H1 (cell line): ENCODE measurements at regions not wholly inside any gene's neighbourhood (a gene's known extent, or its start where the extent isn't known, plus 50 kb on each side); places are given as distances from the start of the nearest gene placed in this dataset.

ENCODE experiments used
- CEBPB ChIP-seq: IDR thresholded peaks from 2 replicates; pipeline ENCODE4 v1.6.1; 2012; ENCODE audit warnings: low read depth, low read length
- CHD2 ChIP-seq: IDR thresholded peaks from 2 replicates; pipeline ENCODE4 v1.6.1; 2012; ENCODE audit warnings: low read length, improper control_type of control experiment
- CREB1 ChIP-seq: IDR thresholded peaks from 2 replicates; pipeline ENCODE4 v1.6.1; 2012; ENCODE audit warnings: inconsistent platforms
- EP300 ChIP-seq, 2 experiments: IDR thresholded peaks; 1 replicate in 1 of 2; 2 replicates in 1 of 2; pipeline ENCODE4 v1.6.1; 2011 to 2012; ENCODE audit warnings: low read depth in 2 of 2, low read length in 2 of 2, mild to moderate bottlenecking in 2 of 2, borderline replicate concordance in 1 of 2, inconsistent platforms in 1 of 2, moderate library complexity in 1 of 2
- GABPA ChIP-seq: IDR thresholded peaks from 2 replicates; pipeline ENCODE4 v1.6.1; 2011; ENCODE audit warnings: mild to moderate bottlenecking, low read length, moderate library complexity, borderline replicate concordance; ENCODE audit not compliant: insufficient read depth
- JUN ChIP-seq: IDR thresholded peaks from 2 replicates; pipeline ENCODE4 v1.6.1; 2011; ENCODE audit warnings: low read depth, mild to moderate bottlenecking, improper control_type of control experiment, low read length
- POLR2A ChIP-seq, 2 experiments: IDR thresholded peaks; 1 replicate in 1 of 2; 2 replicates in 1 of 2; pipeline ENCODE4 v1.6.1; 2011; ENCODE audit warnings: low read depth in 2 of 2, low read length in 2 of 2, mild to moderate bottlenecking in 2 of 2; ENCODE audit errors: control extremely low read depth in 1 of 2
- POLR2AphosphoS5 ChIP-seq: IDR thresholded peaks from 2 replicates; pipeline ENCODE4 v1.6.1; 2011; ENCODE audit warnings: low read depth, low read length
- SIX5 ChIP-seq: IDR thresholded peaks from 2 replicates; pipeline ENCODE4 v1.6.1; 2011; ENCODE audit warnings: mild to moderate bottlenecking, low read depth, low read length
- SRF ChIP-seq: IDR thresholded peaks from 2 replicates; pipeline ENCODE4 v1.6.1; 2011; ENCODE audit warnings: mild to moderate bottlenecking, low read depth, low read length, moderate library complexity
- TAF1 ChIP-seq: IDR thresholded peaks from 2 replicates; pipeline ENCODE4 v1.6.1; 2011; ENCODE audit warnings: mild to moderate bottlenecking, low read depth, low read length
- TF ChIP-seq, protein P1 (sequence below), 3 experiments: IDR thresholded peaks; 1 replicate in 2 of 3; 2 replicates in 1 of 3; pipeline versions ENCODE4 v1.5.1 to v1.6.1; 2011; ENCODE audit warnings: low read length in 3 of 3, mild to moderate bottlenecking in 3 of 3, inconsistent platforms in 2 of 3, low read depth in 1 of 3, moderate library complexity in 1 of 3; ENCODE audit not compliant: insufficient read depth in 1 of 3; ENCODE audit errors: control extremely low read depth in 1 of 3
- TF ChIP-seq, protein P2 (sequence below): IDR thresholded peaks from 2 replicates; pipeline ENCODE4 v1.6.1; 2012; ENCODE audit warnings: inconsistent platforms
- TF ChIP-seq, protein P3 (sequence below): IDR thresholded peaks from 2 replicates; pipeline ENCODE4 v1.6.1; 2011; ENCODE audit warnings: low read length, improper control_type of control experiment

DNA sequence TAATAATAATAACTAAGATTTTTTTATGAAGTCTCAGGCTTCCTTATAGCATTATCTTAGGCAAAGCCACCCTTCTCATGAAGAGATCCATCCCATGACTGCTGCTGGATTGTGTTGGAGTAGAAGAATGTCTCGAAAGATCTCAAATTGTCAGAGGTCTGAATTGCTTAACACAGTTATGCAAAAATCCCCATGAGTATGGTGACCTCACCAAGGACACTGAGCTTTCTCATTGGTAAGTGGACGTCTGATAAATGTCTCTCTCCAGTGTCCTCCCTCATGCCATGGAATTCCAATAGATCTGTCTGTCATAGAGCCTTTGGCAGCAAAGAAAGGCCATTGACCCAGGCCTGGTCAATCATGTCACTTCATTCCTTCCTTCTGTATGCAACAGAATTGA, 264.5 kb downstream of the CDH11 start:
- TF ChIP-seq, protein P1, sequence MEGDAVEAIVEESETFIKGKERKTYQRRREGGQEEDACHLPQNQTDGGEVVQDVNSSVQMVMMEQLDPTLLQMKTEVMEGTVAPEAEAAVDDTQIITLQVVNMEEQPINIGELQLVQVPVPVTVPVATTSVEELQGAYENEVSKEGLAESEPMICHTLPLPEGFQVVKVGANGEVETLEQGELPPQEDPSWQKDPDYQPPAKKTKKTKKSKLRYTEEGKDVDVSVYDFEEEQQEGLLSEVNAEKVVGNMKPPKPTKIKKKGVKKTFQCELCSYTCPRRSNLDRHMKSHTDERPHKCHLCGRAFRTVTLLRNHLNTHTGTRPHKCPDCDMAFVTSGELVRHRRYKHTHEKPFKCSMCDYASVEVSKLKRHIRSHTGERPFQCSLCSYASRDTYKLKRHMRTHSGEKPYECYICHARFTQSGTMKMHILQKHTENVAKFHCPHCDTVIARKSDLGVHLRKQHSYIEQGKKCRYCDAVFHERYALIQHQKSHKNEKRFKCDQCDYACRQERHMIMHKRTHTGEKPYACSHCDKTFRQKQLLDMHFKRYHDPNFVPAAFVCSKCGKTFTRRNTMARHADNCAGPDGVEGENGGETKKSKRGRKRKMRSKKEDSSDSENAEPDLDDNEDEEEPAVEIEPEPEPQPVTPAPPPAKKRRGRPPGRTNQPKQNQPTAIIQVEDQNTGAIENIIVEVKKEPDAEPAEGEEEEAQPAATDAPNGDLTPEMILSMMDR (IDR thresholded peaks at IDR 0.05; ENCODE audit: control extremely low read depth in 1 of 3, insufficient read depth in 1 of 3, low read depth in 1 of 3, low read length in 3 of 3): no peak
- TF ChIP-seq EP300 (IDR thresholded peaks at IDR 0.05; ENCODE audit: borderline replicate concordance in 1 of 2, low read depth in 2 of 2, low read length in 2 of 2) (no peak), SRF (no peak), POLR2A (IDR thresholded peaks at IDR 0.05; ENCODE audit: control extremely low read depth in 1 of 2, low read depth in 2 of 2, low read length in 2 of 2) (no peak), POLR2AphosphoS5 (no peak), SIX5 (no peak), CHD2 (no peak), CEBPB (no peak), TAF1 (no peak), JUN (no peak), CREB1 (no peak), GABPA (no peak)
- TF ChIP-seq, protein P2, sequence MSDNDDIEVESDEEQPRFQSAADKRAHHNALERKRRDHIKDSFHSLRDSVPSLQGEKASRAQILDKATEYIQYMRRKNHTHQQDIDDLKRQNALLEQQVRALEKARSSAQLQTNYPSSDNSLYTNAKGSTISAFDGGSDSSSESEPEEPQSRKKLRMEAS: no peak
- TF ChIP-seq, protein P3, sequence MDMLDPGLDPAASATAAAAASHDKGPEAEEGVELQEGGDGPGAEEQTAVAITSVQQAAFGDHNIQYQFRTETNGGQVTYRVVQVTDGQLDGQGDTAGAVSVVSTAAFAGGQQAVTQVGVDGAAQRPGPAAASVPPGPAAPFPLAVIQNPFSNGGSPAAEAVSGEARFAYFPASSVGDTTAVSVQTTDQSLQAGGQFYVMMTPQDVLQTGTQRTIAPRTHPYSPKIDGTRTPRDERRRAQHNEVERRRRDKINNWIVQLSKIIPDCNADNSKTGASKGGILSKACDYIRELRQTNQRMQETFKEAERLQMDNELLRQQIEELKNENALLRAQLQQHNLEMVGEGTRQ: no peak
